ENCODE measurements at regions not wholly inside any gene's neighbourhood (a gene's known extent, or its start where the extent isn't known, plus 50 kb on each side); places are given as distances from the start of the nearest gene placed in this dataset.

GRCh38 chr18:39675906-39676305, 2110.3 kb upstream of the CELF4 start:
- TF ChIP-seq EZH2 (IDR thresholded peaks at IDR 0.05; ENCODE audit: borderline replicate concordance, low read length) (no peak), CTCF (conservative IDR thresholded peaks at IDR 0.05 in 1 of 2, IDR thresholded peaks at IDR 0.05 in 1 of 2; ENCODE audit: extremely low read depth in 1 of 2, insufficient read depth in 1 of 2, low read depth in 1 of 2, low read length in 2 of 2) (no peak)
